IMR-90 (cell line): ENCODE measurements at regions not wholly inside any gene's neighbourhood (a gene's known extent, or its start where the extent isn't known, plus 50 kb on each side); places are given as distances from the start of the nearest gene placed in this dataset.

ENCODE experiments used
- ATAC-seq: fragments of 200-7000 bp; cut with Tn5 transposase; 2 replicates; pipeline ENCODE4 v1.9.1; 2020; ENCODE audit warnings: low read depth, mild to moderate bottlenecking, moderate library complexity
- BruUV-seq: library from RNA; stranded (reverse); fragments of 400-500 nt; replicated peaks from 2 replicates; lab custom pipeline; 2021; lab: Mats Ljungman, UMichigan
- CTCF ChIA-PET: fragments of 300-600 bp; formaldehyde crosslinking; extraction: SDS; loops from one replicate; lab custom pipeline; 2021; ENCODE audit warnings: antibody characterized with exemption; lab: Yijun Ruan, JAX
- POLR2A ChIA-PET: fragments of 300-600 bp; sonication (Branson Sonifier 250); formaldehyde crosslinking; loops from one replicate; lab custom pipeline; 2022; ENCODE audit warnings: antibody characterized with exemption; ENCODE audit not compliant: unreplicated experiment; lab: Charles Lee
- DNase-seq: peaks from one replicate; pipeline ENCODE4 v3.0.0; 2013
- H2AFZ ChIP-seq: replicated peaks from 2 replicates; pipeline ENCODE3; 2013; ENCODE audit warnings: low read length, mild to moderate bottlenecking; ENCODE audit not compliant: poor library complexity
- H2AK5ac ChIP-seq: 2 replicates; pipeline ENCODE4 v1.6.1; 2013; ENCODE audit warnings: low read depth, low read length, inconsistent platforms
- H2AK9ac ChIP-seq: replicated peaks from 2 replicates; pipeline ENCODE3; 2013; ENCODE audit warnings: mild to moderate bottlenecking, low read depth, low read length, moderate library complexity; ENCODE audit not compliant: poor library complexity
- H2BK120ac ChIP-seq: 2 replicates; pipeline ENCODE4 v1.6.1; 2013; ENCODE audit warnings: low read depth, low read length, inconsistent platforms
- H2BK15ac ChIP-seq: 3 replicates; pipeline ENCODE4 v1.6.1; 2013; ENCODE audit warnings: low read depth, low read length, inconsistent platforms
- H2BK20ac ChIP-seq: 2 replicates; pipeline ENCODE4 v1.6.1; 2013; ENCODE audit warnings: low read depth, mild to moderate bottlenecking, inconsistent platforms, low read length, moderate library complexity
- H2BK5ac ChIP-seq: 2 replicates; pipeline ENCODE4 v1.6.1; 2013; ENCODE audit warnings: mild to moderate bottlenecking, low read depth, low read length, inconsistent platforms; ENCODE audit not compliant: poor library complexity, severe bottlenecking
- H3K14ac ChIP-seq: replicated peaks from 2 replicates; pipeline ENCODE4 v1.6.1; 2013; ENCODE audit warnings: low read depth, low read length, inconsistent platforms
- H3K18ac ChIP-seq: 2 replicates; pipeline ENCODE4 v1.6.1; 2013; ENCODE audit warnings: low read depth, low read length, control low read depth
- H3K23ac ChIP-seq: 2 replicates; pipeline ENCODE4 v1.6.1; 2013; ENCODE audit warnings: low read depth, low read length, inconsistent platforms
- H3K27ac ChIP-seq: 2 replicates; pipeline ENCODE4 v1.5.1; 2013; ENCODE audit warnings: mild to moderate bottlenecking, control low read depth, low read length; ENCODE audit not compliant: insufficient read depth
- H3K27me3 ChIP-seq: 2 replicates; pipeline ENCODE4 v1.6.1; 2013; ENCODE audit warnings: low read length; ENCODE audit not compliant: control insufficient read depth, insufficient read depth
- H3K36me3 ChIP-seq: 2 replicates; pipeline ENCODE4 v1.6.1; 2013; ENCODE audit warnings: low read length, mixed read lengths; ENCODE audit not compliant: control insufficient read depth, insufficient read depth
- H3K4ac ChIP-seq: 2 replicates; pipeline ENCODE4 v1.6.1; 2013; ENCODE audit warnings: low read depth, low read length, inconsistent platforms
- H3K4me1 ChIP-seq: 2 replicates; pipeline ENCODE4 v1.6.1; 2013; ENCODE audit warnings: low read length, mixed read lengths; ENCODE audit not compliant: control insufficient read depth, insufficient read depth
- H3K4me2 ChIP-seq: 2 replicates; pipeline ENCODE4 v1.6.1; 2013; ENCODE audit warnings: low read depth, mild to moderate bottlenecking, control low read depth, low read length, moderate library complexity
- H3K4me3 ChIP-seq: 2 replicates; pipeline ENCODE4 v1.5.1; 2013; ENCODE audit warnings: low read depth, mild to moderate bottlenecking, control low read depth, low read length, moderate library complexity; ENCODE audit not compliant: insufficient read depth
- H3K56ac ChIP-seq: 2 replicates; pipeline ENCODE4 v1.6.1; 2013; ENCODE audit warnings: low read length, inconsistent platforms; ENCODE audit not compliant: insufficient read depth; ENCODE audit errors: extremely low read depth
- H3K79me1 ChIP-seq, 2 experiments: 2 replicates each; pipeline ENCODE4 v1.6.1; 2013; ENCODE audit warnings: low read length in 2 of 2, inconsistent platforms in 1 of 2, low read depth in 1 of 2
- H3K9ac ChIP-seq: 2 replicates; pipeline ENCODE4 v1.6.1; 2013; ENCODE audit warnings: low read depth, low read length, control low read depth
- H3K9me1 ChIP-seq: 2 replicates; pipeline ENCODE4 v1.6.1; 2013; ENCODE audit warnings: low read length, inconsistent platforms; ENCODE audit not compliant: insufficient read depth
- H3K9me3 ChIP-seq: 2 replicates; pipeline ENCODE4 v1.6.1; 2013; ENCODE audit warnings: low read length; ENCODE audit not compliant: control insufficient read depth, insufficient read depth
- H4K20me1 ChIP-seq: 2 replicates; pipeline ENCODE4 v1.6.1; 2013; ENCODE audit warnings: low read length, inconsistent platforms; ENCODE audit not compliant: insufficient read depth
- H4K5ac ChIP-seq: 2 replicates; pipeline ENCODE4 v1.6.1; 2013; ENCODE audit warnings: mild to moderate bottlenecking, low read depth, low read length, control low read depth
- H4K8ac ChIP-seq, 2 experiments: 2 replicates each; pipeline ENCODE4 v1.6.1; 2013; ENCODE audit warnings: low read depth in 2 of 2, low read length in 2 of 2, control low read depth in 1 of 2, inconsistent platforms in 1 of 2
- H4K91ac ChIP-seq: 2 replicates; pipeline ENCODE4 v1.6.1; 2013; ENCODE audit warnings: low read depth, low read length, inconsistent platforms; ENCODE audit not compliant: insufficient read depth
- CEBPB ChIP-seq: IDR thresholded peaks from 2 replicates; pipeline ENCODE4 v1.6.1; 2012; ENCODE audit warnings: low read depth, low read length, improper control_type of control experiment
- WGBS, 2 experiments: methylation state at CpG; one replicate each; pipeline versions ENCODE4 v1.1.5 to v1.1.7; 2013; ENCODE audit warnings: missing lambda C conversion rate in 2 of 2; ENCODE audit not compliant: insufficient read length in 1 of 2; ENCODE audit errors: extremely low coverage in 2 of 2; 5-methylcytosine and 5-hydroxymethylcytosine counted together
- dilution Hi-C: fragments of 300-500 bp; cut with HindIII; formaldehyde crosslinking; loops from one replicate; pipeline ENCODE4 v1.14.3; 2018; ENCODE audit warnings: low sequenced_read_pairs; ENCODE audit not compliant: unreplicated experiment
- in situ Hi-C: fragments of 300-500 bp; cut with MboI; formaldehyde crosslinking; loops from 3 replicates; pipeline ENCODE4 v1.14.3; 2019; ENCODE audit warnings: low sequenced_read_pairs, inconsistent platforms, mixed read lengths
- intact Hi-C: fragments of 100-400 bp; cut with micrococcal nuclease; formaldehyde crosslinking; loops from 2 replicates; pipeline ENCODE4 v1.10.0; 2022
- TF ChIP-seq, protein P1 (sequence below): conservative IDR thresholded peaks from 2 replicates; pipeline ENCODE4 v1.5.1; 2012; ENCODE audit warnings: mild to moderate bottlenecking, low read depth, low read length, improper control_type of control experiment

DNA sequence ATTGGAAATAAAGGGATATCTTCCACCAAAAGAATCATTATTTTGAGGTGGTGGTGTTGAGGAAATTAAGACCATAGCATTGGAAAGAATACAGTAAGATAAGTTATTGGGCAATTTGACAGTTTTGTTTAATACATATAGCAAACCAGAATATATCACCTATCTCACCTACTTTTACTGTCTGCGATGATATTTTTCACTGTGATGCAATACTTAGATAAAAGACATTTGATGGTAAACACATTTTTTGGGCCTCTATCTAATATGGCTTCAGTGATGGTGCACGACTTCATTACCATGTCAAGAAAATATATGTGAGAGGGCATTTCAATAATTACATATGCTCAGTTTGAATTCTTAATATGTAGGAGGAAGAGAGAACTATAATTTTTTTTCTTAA is 93.7 kb upstream of the MAGI2 start:
- no peak overlapping the region for H3K18ac ChIP-seq
- H3K79me1 ChIP-seq = no peaks in the 10 kb centered on the region
- H3K4ac ChIP-seq = no peak overlapping the region
- H3K4me2 ChIP-seq = no peak overlapping the region
- no CpG with 5 or more reads among the region's 2 CpGs for WGBS, 2 experiments
- ATAC-seq = no peak
- no peak overlapping the region for H4K5ac ChIP-seq
- H2BK120ac ChIP-seq = no peak overlapping the region
- no peak overlapping the region for H2AFZ ChIP-seq
- no peak for DNase-seq
- no peak overlapping the region for H2BK5ac ChIP-seq
- H2AK9ac ChIP-seq = no peak overlapping the region
- dilution Hi-C loops (no loop called here), in situ Hi-C loops (no loop called here), intact Hi-C loops (no loop called here)
- H4K20me1 ChIP-seq = no peaks in the 10 kb centered on the region
- no peaks in the 10 kb centered on the region for H3K36me3 ChIP-seq
- H3K9me3 ChIP-seq = no peaks in the 10 kb centered on the region
- BruUV-seq = no TSS peak
- no peak overlapping the region for H3K4me3 ChIP-seq
- no peaks in the 10 kb centered on the region for H3K4me1 ChIP-seq
- H3K56ac ChIP-seq = no peak overlapping the region
- no peak overlapping the region for H3K9ac ChIP-seq
- no peak overlapping the region for H2BK15ac ChIP-seq
- H3K23ac ChIP-seq = no peak overlapping the region
- H4K91ac ChIP-seq = no peak overlapping the region
- H3K27me3 ChIP-seq = no peaks in the 10 kb centered on the region
- CTCF ChIA-PET = no interaction called here
- no peak overlapping the region for H4K8ac ChIP-seq
- no peaks in the 10 kb centered on the region for H3K9me1 ChIP-seq
- TF ChIP-seq, protein P1, sequence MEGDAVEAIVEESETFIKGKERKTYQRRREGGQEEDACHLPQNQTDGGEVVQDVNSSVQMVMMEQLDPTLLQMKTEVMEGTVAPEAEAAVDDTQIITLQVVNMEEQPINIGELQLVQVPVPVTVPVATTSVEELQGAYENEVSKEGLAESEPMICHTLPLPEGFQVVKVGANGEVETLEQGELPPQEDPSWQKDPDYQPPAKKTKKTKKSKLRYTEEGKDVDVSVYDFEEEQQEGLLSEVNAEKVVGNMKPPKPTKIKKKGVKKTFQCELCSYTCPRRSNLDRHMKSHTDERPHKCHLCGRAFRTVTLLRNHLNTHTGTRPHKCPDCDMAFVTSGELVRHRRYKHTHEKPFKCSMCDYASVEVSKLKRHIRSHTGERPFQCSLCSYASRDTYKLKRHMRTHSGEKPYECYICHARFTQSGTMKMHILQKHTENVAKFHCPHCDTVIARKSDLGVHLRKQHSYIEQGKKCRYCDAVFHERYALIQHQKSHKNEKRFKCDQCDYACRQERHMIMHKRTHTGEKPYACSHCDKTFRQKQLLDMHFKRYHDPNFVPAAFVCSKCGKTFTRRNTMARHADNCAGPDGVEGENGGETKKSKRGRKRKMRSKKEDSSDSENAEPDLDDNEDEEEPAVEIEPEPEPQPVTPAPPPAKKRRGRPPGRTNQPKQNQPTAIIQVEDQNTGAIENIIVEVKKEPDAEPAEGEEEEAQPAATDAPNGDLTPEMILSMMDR = no peak
- TF ChIP-seq CEBPB = peak; percentile 65
- H3K14ac ChIP-seq = no peak overlapping the region
- POLR2A ChIA-PET = no interaction called here
- H2BK20ac ChIP-seq = no peak overlapping the region
- no peak overlapping the region for H3K27ac ChIP-seq
- H2AK5ac ChIP-seq = no peak overlapping the region
